ENCODE measurements at regions not wholly inside any gene's neighbourhood (a gene's known extent, or its start where the extent isn't known, plus 50 kb on each side); places are given as distances from the start of the nearest gene placed in this dataset.

DNA sequence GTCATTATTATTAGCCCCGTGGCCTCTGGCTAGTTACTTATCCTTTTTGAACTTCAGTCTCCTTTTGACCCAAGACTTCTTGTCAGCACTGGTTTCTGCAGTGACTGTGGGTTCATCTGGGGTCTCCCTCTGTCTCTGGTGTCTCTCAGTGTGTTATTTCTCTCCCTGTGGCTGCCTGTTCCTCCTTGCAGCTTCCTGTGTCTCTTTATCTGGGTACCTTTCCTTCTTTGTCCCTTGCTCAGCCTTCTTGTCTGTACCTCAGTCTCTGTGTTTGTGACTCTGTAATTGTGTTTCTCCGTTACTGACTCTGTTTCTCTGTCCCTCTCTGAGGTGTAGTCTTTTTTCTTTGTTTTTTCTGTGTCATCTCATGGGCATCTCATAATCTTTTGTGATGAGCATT lies 102.6 kb upstream of the CDH11 start:
- DNase-seq (ENCODE audit: low spot score in 2 of 2): no peak
- Mint-ChIP-seq H3K9me3 (peaks cover 24 to 28% of the 10 kb centered on the region in 2 donors), H3K27ac (no peak overlapping the region), H3K36me3 (no peaks in the 10 kb centered on the region)
- no peak for ATAC-seq

DNA sequence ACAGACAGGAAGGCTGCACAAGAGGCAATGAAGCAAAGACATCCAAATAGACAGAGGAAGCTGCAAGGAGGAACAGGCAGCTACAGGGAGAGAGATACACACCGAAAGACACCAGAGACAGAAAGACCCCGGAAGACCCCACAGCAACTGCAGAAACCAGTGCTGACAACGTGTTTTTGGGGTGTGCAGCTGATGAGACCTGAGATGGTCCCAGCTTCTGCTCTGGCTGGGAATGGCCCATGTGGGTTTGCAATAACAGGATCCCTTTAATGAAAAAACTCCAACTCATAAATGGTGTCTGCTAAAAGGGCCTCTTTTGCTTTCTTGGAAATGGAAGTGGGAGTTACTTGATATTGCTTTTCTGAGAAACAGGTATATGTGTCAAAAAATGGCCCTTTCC lies 101.5 kb upstream of the CDH11 start:
- DNase-seq (ENCODE audit: low spot score in 2 of 2) (no peak), ATAC-seq (no peak)
- Mint-ChIP-seq H3K9me3 (peaks cover 19 to 24% of the 10 kb centered on the region in 2 donors), H3K27ac (no peak overlapping the region), H3K36me3 (no peaks in the 10 kb centered on the region)

DNA sequence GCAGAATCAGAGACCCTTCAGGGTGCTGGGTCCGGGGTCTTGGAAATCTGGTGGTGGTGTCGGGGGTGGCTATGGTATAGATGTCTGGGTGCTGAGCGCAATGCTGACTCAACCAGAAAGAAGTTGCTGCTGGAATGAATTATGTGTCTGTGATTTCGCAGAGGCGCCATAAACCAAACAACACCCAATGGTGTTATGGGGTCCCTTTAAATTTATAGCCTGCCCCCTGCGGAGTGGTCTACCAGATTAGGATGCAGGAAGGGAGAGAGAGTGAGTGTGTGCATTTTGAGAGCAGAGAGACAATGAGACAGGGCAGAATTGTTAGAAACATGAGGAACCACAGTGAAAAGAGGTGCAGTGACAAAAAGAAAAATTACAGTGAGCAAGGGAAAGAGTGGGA lies 100.7 kb upstream of the CDH11 start:
- no peak for ATAC-seq
- no peak overlapping the region for H3K27ac Mint-ChIP-seq
- DNase-seq (ENCODE audit: low spot score in 2 of 2): no peak
- H3K36me3 Mint-ChIP-seq: no peaks in the 10 kb centered on the region
- peaks cover 14 to 18% of the 10 kb centered on the region in 2 donors for H3K9me3 Mint-ChIP-seq

DNA sequence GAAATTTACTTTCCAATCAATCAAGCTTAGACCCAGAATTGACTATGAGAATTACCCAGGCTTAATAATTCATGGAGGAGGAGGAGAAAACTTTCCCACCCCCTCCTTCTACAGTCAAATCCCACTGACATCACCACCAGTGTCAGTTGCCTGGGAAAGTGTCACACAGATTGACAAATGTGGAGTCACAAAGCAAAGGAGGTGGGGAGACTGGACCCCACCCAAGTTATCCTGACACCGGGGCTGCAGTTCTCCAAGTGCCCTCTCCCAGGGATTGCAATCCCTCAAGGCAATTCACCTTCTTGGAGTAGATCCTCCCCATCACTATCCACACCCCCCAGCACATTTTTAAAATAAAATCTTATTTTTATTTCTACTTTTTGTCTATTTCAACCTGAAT lies 100.2 kb upstream of the CDH11 start:
- ATAC-seq (no peak), DNase-seq (ENCODE audit: low spot score in 2 of 2) (no peak)
- Mint-ChIP-seq H3K9me3 (peaks cover 14 to 18% of the 10 kb centered on the region in 2 donors), H3K36me3 (no peaks in the 10 kb centered on the region), H3K27ac (no peak overlapping the region)

DNA sequence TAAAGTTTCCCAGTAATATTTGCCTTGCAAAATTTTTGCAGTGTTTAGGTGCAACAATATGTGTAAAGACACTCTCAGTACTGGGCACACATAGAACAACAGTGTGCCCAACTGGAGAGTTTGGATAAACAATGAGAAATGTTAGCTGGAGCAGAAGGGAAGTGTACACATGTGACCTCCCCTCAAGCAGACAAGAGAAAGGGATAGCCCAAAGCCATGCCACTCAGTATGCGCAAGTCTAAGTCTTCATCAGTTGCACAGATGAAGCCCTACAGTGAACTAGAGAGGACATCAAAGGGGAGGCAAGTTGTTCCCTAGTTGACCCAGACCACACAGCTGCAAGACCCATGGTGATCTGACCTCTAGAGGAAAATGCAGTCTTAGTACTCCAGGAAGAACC lies 97.9 kb upstream of the CDH11 start:
- Mint-ChIP-seq H3K36me3 (no peaks in the 10 kb centered on the region), H3K27ac (no peak overlapping the region), H3K9me3 (peaks cover 13 to 14% of the 10 kb centered on the region in 2 donors)
- DNase-seq (ENCODE audit: low spot score in 2 of 2): no peak
- ATAC-seq: no peak

DNA sequence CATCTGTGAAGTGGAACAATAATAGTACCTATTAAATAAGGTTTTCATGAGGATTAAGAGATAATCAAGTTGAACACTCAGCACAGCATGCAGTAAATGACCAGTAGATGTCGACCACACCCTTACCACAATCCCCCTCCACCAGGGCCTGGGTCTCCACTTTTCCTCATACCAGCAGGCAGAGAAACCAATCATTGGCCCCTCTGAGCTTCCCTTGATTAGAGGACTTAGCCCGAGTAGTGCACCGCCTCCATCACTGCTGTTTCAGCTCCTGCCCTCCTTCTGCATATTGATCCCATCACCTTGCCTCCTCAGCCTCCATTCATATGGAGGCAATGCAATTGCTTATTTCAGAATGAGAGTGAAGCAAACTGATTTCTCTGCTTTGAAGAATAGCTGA lies 96.5 kb upstream of the CDH11 start:
- no peaks in the 10 kb centered on the region for H3K36me3 Mint-ChIP-seq
- no peak for DNase-seq (ENCODE audit: low spot score in 2 of 2)
- no peak for ATAC-seq
- peaks cover 13 to 14% of the 10 kb centered on the region in 2 donors for H3K9me3 Mint-ChIP-seq
- H3K27ac Mint-ChIP-seq: no peak overlapping the region

DNA sequence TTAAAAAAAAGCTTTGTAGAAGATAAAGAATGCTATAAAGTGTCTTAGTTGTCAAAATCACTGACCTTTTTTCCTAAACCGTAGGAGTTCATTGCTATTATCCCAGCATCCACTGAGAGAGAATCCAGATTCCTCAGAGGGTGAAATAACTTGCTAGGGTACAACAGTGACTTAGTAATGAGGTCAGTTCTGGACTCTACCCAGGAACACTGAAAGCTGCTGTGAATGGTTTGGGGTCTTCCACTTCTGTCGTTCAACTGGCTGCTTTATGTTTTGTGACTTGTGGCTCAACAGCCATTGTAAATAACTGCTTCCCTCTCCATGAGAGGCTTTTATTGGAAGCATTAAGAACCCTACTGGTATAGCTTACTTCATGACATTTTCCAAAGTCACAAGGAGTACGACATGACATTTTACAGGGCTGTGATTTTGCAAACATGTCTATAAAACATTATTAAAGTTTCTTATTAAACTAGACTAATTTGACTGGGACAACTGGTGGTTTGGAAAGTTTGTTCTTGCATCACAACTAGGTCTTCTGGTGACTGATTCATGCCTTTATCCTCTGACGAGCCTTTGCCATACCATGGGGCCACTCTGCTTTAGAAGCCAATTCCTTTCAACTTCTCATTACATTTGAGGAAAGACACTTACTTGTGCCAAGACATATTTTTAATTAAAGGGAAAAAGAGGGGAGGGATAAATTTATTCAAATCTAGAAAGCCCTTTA lies 92.2 kb upstream of the CDH11 start:
- ATAC-seq: no peak
- Mint-ChIP-seq H3K36me3 (no peaks in the 10 kb centered on the region), H3K27ac (no peak overlapping the region), H3K9me3 (peaks cover 10 to 15% of the 10 kb centered on the region in 2 donors)
- no peak for DNase-seq (ENCODE audit: low spot score in 2 of 2)

DNA sequence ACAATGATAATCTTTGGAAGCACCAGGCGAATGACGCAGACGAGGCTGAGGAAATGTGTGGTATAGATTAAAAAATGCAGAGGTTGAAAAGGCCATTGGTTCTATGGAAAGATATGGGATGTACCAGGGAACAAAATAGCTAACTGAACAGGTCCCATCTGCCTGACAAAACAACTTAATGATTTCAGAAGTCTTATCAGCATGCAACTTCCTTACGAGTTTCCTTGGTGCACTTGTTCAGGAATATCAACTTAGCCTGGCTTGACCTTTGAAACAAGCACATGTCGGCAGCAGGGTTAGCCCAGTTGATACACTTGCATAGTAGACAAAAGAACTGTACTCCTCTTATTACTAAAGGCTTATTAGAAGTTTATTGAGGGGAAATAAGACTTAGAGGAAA lies 90.9 kb upstream of the CDH11 start:
- no peak overlapping the region for H3K27ac Mint-ChIP-seq

DNA sequence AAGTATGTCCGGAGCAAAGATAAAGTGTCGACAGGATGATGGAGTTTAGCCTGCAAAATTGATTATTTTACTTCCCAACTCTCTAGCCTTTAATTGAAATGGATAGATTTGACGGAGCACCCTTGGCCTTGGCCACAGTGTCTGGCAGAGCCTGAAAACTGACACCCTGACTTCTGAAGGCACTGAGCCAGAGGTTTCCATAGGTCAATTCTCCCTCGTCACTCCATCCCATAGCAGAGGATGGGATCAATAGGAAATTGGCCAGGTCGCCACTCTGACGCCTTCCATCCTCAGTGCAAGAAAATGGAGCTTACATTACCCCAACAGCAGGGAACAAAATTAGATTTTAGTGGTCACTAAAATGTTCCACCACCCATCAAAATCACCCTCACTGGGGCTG lies 90.4 kb upstream of the CDH11 start:
- no peak overlapping the region for H3K27ac Mint-ChIP-seq
- DNase-seq (ENCODE audit: low spot score in 2 of 2): no peak
- H3K9me3 Mint-ChIP-seq: peaks cover 12 to 19% of the 10 kb centered on the region in 2 donors
- no peaks in the 10 kb centered on the region for H3K36me3 Mint-ChIP-seq
- ATAC-seq: no peak

More for the DNA sequence above, 90.9 kb upstream of the CDH11 start:
- no peak for DNase-seq (ENCODE audit: low spot score in 2 of 2)
- Mint-ChIP-seq H3K36me3 (no peaks in the 10 kb centered on the region), H3K9me3 (peaks cover 10 to 19% of the 10 kb centered on the region in 2 donors)
- no peak for ATAC-seq

DNA sequence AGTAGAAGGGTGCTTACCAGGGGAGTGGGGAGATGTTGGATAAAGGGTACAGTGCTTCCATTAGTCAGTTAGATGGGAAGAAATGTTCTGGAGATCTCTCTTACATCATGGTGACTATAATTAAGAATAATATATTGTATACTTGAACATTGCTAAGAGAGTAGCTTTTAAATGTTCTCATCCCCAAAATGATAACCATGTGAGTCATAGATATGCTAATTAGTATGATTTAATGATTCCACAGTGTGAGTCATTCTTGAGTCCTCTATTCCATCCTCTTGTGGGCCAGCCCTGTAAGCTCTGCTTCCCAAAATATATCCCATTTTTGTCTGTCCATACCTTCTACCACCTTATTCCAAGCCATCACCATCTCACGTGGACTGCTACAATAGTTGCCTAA lies 80.6 kb upstream of the CDH11 start:
- no peak for ATAC-seq
- Mint-ChIP-seq H3K27ac (no peak overlapping the region), H3K36me3 (peaks cover 0 to 5% of the 10 kb centered on the region in 2 donors)

DNA sequence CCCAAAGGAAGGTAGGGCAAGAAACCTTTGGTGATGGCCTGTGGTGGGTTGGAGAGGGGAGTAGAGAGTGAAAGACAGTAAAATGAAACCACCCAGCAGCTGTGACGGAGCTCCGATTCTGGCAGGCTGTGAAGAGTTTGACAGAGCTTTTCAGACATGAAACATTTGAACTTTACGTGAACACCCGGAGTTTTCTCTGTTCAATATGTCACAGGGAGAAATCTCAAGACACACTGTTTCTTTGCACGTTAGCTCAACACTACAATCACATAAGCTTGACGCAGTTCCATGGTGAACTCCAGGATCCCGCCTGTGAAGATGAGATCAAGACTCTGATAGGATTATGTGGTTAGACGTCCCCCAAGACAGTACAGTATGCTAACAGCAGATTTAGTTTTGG lies 79.6 kb upstream of the CDH11 start:
- H3K9me3 Mint-ChIP-seq: peaks cover 28 to 40% of the 10 kb centered on the region in 2 donors
- no peak overlapping the region for H3K27ac Mint-ChIP-seq
- no peak for DNase-seq (ENCODE audit: low spot score in 2 of 2)
- no peak for ATAC-seq
- peaks cover 0 to 5% of the 10 kb centered on the region in 2 donors for H3K36me3 Mint-ChIP-seq

More for the DNA sequence above, 80.6 kb upstream of the CDH11 start:
- DNase-seq (ENCODE audit: low spot score in 2 of 2): no peak
- H3K9me3 Mint-ChIP-seq: peaks cover 25 to 33% of the 10 kb centered on the region in 2 donors

DNA sequence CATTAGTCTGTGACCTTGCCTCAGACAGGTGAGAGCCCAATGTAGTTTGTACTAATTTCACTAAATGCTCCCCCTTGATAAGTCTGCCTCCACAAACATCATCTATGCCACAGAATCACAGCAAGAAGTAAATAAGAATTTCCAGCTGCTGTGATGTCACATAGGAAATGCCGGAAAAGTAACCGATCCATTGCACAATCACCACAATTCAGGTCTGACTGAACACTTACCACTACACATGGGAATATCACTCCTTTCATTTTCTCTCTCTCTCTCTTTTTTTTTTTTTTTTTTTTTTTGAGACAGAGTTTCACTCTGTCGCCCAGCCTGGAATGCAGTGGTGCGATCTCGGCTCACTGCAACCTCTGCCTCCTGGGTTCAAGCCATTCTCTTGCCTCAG lies 79.0 kb upstream of the CDH11 start:
- peaks cover 0 to 5% of the 10 kb centered on the region in 2 donors for H3K36me3 Mint-ChIP-seq
- no peak overlapping the region for H3K27ac Mint-ChIP-seq
- H3K9me3 Mint-ChIP-seq: peaks cover 28 to 40% of the 10 kb centered on the region in 2 donors
- DNase-seq (ENCODE audit: low spot score in 2 of 2) (no peak), ATAC-seq (no peak)

DNA sequence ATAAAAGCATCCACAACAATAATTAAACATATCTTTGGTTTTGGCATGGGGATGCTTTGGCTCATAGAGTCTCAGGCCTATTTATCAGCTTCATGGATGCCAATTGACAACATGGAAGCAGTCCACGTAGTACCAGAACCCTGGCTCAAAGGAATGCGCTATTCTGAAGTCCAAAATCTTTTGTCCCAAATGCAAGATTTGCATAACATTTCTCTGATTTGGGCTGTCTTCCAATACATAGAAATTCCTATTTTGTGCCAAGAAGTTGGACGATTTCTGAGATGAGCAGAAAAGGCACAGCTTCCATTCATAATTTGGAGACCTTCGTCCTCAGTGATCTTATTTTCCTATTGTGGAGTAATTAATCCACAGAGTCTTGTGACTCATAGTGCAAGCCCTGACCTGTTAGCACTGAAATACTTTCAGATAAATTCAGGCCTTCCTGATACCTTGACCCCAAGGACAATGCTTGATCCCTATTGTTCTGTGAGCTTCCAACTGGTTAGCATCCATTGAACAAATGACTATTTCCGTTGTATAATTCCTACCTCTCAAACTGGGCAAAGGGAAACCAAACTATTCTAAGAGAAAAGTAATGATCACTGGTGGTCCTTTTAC lies 78.4 kb upstream of the CDH11 start:
- Mint-ChIP-seq H3K36me3 (peaks cover 0 to 5% of the 10 kb centered on the region in 2 donors), H3K27ac (no peak overlapping the region), H3K9me3 (peaks cover 28 to 43% of the 10 kb centered on the region in 2 donors)
- ATAC-seq (no peak), DNase-seq (ENCODE audit: low spot score in 2 of 2) (no peak)

DNA sequence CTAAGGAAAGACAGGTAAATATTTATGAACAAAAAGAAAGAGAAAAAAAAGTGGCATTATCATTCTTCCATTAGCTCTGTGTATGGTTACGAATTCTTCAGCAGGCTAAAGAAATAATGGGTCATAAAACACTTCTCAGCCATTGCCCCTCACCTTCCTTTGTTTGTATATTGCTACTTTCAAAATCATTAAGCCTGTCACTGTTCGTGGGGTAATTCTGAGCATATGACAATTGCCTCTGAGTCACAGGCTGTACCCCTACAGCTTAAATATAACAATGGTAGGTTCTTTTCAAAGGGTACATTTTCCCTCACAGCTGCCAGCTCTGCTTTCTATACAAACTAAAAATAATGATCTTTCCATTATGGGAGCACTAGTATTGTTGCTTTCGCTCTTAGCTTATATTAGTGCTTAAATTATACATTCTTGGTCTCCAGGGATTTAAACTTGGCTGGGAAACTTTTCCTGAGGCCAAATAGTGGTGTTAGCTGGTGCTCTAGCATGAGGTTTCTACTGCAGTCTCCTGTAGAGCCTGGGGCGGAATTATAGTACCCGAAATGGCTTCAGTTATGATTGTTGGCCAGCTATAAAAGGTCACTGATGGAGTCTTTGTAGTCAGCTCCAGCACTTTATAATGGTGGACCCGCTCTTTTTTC lies 74.7 kb upstream of the CDH11 start:
- Mint-ChIP-seq H3K9me3 (peaks cover 21 to 38% of the 10 kb centered on the region in 2 donors), H3K27ac (no peak overlapping the region), H3K36me3 (peaks cover 0 to 5% of the 10 kb centered on the region in 2 donors)
- DNase-seq (ENCODE audit: low spot score in 2 of 2) (no peak), ATAC-seq (no peak)

DNA sequence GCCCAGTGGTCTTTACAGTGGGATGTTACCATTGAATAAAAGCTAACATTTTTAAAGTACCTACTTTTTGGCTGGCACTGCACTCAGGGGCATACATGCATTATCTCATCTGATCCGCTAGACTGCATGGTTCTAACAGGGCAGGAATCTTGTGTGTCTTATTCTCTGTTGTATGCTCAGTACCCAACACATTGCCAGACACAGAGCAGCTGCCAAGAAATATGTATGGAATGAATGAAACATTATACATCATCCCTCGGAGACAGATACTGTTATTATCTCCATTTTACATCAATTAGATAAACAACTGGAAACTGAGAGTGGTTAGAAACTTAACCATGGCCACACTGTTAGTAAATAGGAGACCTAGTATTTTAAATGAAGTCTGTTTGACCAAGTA lies 74.1 kb upstream of the CDH11 start:
- Mint-ChIP-seq H3K9me3 (peaks cover 21 to 36% of the 10 kb centered on the region in 2 donors), H3K27ac (no peak overlapping the region), H3K36me3 (peaks cover 0 to 5% of the 10 kb centered on the region in 2 donors)
- ATAC-seq: no peak
- no peak for DNase-seq (ENCODE audit: low spot score in 2 of 2)

DNA sequence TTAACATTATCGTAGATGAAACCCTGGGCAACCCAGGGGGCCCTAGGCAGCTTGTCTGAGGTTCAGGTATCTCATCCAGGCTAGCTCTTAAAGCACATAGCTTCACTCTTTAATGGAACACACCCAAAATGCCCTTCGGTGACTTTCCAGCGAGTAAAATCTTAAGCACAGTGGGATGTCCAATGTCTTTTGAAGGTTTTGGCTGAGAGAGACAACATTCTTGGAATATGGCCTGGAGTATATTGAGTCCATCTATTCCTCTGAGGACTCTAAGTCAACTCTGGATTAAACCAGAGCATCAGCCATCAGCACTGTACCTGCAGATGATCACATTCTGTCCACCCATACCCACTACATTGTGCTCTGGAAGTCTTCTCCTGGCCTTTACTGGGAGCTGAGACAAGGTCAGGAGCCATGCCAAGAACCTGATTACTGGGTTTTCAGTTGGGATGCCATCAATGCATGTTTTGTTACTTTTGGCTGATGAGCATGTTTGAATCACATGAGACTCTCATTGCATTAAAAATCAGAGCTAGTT lies 63.4 kb upstream of the CDH11 start:
- H3K27ac Mint-ChIP-seq: no peak overlapping the region
- ATAC-seq: no peak

DNA sequence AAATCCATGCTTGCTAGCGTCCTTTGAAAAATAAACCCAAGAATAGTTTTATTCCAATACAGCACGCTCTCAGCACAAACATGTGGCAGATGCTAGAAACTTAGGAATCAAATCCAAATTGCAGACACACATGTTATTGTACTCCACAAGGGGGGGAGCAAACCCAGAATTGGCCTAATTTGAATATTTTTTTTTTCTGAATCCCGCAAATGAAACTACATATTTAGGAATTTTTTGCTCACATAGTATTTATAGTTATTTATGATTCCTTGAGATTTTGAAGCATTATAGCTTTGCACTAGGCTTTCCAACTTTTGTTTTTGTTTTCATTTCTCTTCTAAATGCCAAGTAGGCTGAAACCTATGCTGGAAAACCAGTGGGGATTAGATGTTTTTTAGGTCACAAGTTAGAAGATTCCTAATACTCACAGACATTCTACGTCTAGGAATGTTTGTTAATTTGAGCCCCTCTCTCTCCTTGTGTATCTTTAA lies 59.3 kb upstream of the CDH11 start:
- Mint-ChIP-seq H3K36me3 (no peaks in the 10 kb centered on the region), H3K9me3 (peaks cover 15 to 27% of the 10 kb centered on the region in 2 donors), H3K27ac (no peak overlapping the region)
- ATAC-seq (no peak), DNase-seq (ENCODE audit: low spot score in 2 of 2) (no peak)

More for the DNA sequence above, 63.4 kb upstream of the CDH11 start:
- DNase-seq (ENCODE audit: low spot score in 2 of 2): no peak
- Mint-ChIP-seq H3K9me3 (peaks cover 15 to 24% of the 10 kb centered on the region in 2 donors), H3K36me3 (no peaks in the 10 kb centered on the region)
